CD8-positive, alpha-beta memory T cell (primary cell): ENCODE measurements at regions not wholly inside any gene's neighbourhood (a gene's known extent, or its start where the extent isn't known, plus 50 kb on each side); places are given as distances from the start of the nearest gene placed in this dataset.

Experiments
- CTCF ChIA-PET: fragments of 350-600 bp; sonication (Branson Sonifier 250); formaldehyde crosslinking; loops from one replicate; lab custom pipeline; 2021; ENCODE audit warnings: antibody characterized with exemption; lab: Charles Lee
- POLR2A ChIA-PET: fragments of 350-600 bp; sonication (Branson Sonifier 250); formaldehyde crosslinking; loops from one replicate; lab custom pipeline; 2021; ENCODE audit warnings: antibody characterized with exemption; lab: Charles Lee
- DNase-seq, 5 donors: peaks; one replicate each; pipeline versions ENCODE4 v3.0.0 to v3.0.0-alpha.2; 2020 to 2022; ENCODE audit warnings: mixed read lengths in 1 of 5
- H3K27ac ChIP-seq: one replicate; pipeline ENCODE4 v1.7.0; 2013; ENCODE audit warnings: low read depth, mild to moderate bottlenecking, low read length, moderate library complexity
- H3K27me3 ChIP-seq: 2 replicates; pipeline ENCODE4 v1.7.0; 2013; ENCODE audit warnings: low read length, mild to moderate bottlenecking; ENCODE audit not compliant: insufficient read depth, poor library complexity, severe bottlenecking
- H3K36me3 ChIP-seq: 2 replicates; pipeline ENCODE4 v1.7.0; 2013; ENCODE audit warnings: mild to moderate bottlenecking, low read length, moderate library complexity; ENCODE audit not compliant: insufficient read depth
- H3K4me1 ChIP-seq: 2 replicates; pipeline ENCODE4 v1.7.0; 2013; ENCODE audit warnings: mild to moderate bottlenecking, low read length, moderate library complexity; ENCODE audit not compliant: insufficient read depth
- H3K4me3 ChIP-seq: 2 replicates; pipeline ENCODE4 v1.7.0; 2013; ENCODE audit warnings: mild to moderate bottlenecking, low read length
- H3K9me3 ChIP-seq: 2 replicates; pipeline ENCODE4 v1.7.0; 2013; ENCODE audit warnings: mild to moderate bottlenecking, low read length
- H3K27ac Mint-ChIP-seq, 8 donors: one replicate each; pipeline ENCODE4 v1.8.0; 2020 to 2021; ENCODE audit warnings: mixed read lengths in 8 of 8, mild to moderate bottlenecking in 6 of 8, inconsistent platforms in 3 of 8, moderate library complexity in 3 of 8
- H3K27me3 Mint-ChIP-seq, 2 donors: one replicate each; pipeline ENCODE4 v1.8.0; 2020 to 2021; ENCODE audit warnings: mixed read lengths in 2 of 2, mild to moderate bottlenecking in 1 of 2, moderate library complexity in 1 of 2
- H3K36me3 Mint-ChIP-seq, 3 donors: one replicate each; pipeline ENCODE4 v1.8.0; 2020 to 2021; ENCODE audit warnings: mixed read lengths in 3 of 3, inconsistent platforms in 1 of 3, mild to moderate bottlenecking in 1 of 3
- H3K4me1 Mint-ChIP-seq, 3 donors: one replicate each; pipeline ENCODE4 v1.8.0; 2020 to 2021; ENCODE audit warnings: mixed read lengths in 3 of 3, inconsistent platforms in 1 of 3, mild to moderate bottlenecking in 1 of 3
- H3K4me3 Mint-ChIP-seq, 7 donors: one replicate each; pipeline ENCODE4 v1.8.0; 2020 to 2021; ENCODE audit warnings: mixed read lengths in 7 of 7, mild to moderate bottlenecking in 6 of 7, moderate library complexity in 4 of 7, inconsistent platforms in 2 of 7
- H3K9me3 Mint-ChIP-seq, 5 donors: one replicate each; pipeline ENCODE4 v1.8.0; 2020 to 2022; ENCODE audit warnings: mixed read lengths in 5 of 5, mild to moderate bottlenecking in 3 of 5, moderate library complexity in 2 of 5, inconsistent platforms in 1 of 5

DNA sequence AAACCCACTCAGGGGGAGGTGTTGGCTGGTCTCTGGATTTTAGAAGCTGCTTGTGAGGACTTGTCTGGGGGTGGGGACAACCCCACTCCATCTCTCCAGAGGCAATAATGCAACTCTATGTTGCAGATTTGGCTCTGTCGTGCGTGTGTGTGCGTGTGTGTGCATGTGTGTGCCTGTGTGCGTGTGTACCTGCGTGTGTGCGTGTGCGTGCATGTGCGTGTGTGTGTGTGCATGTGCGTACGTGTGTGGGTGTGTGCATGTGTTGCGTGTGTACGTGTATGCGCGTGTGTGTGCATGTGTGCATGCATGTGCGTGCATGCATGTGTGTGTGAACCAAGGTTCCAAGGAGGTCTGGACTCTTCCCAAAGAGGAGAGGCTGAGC is 120.4 kb upstream of the LHX1 start:
- Histone ChIP-seq H3K4me3 (no peak overlapping the region), H3K36me3 (no peaks in the 10 kb centered on the region), H3K9me3 (no peaks in the 10 kb centered on the region), H3K27ac (no peak overlapping the region), H3K27me3 (peaks cover 16% of the 10 kb centered on the region), H3K4me1 (no peaks in the 10 kb centered on the region)
- DNase-seq, result no peak
- Mint-ChIP-seq H3K27ac (no peak overlapping the region), H3K4me1 (no peaks in the 10 kb centered on the region), H3K36me3 (no peaks in the 10 kb centered on the region), H3K9me3 (no peaks in the 10 kb centered on the region), H3K27me3 (peaks cover 43 to 72% of the 10 kb centered on the region in 2 donors), H3K4me3 (no peak overlapping the region)
- ChIA-PET CTCF (no interaction called here), POLR2A (no interaction called here)

DNA sequence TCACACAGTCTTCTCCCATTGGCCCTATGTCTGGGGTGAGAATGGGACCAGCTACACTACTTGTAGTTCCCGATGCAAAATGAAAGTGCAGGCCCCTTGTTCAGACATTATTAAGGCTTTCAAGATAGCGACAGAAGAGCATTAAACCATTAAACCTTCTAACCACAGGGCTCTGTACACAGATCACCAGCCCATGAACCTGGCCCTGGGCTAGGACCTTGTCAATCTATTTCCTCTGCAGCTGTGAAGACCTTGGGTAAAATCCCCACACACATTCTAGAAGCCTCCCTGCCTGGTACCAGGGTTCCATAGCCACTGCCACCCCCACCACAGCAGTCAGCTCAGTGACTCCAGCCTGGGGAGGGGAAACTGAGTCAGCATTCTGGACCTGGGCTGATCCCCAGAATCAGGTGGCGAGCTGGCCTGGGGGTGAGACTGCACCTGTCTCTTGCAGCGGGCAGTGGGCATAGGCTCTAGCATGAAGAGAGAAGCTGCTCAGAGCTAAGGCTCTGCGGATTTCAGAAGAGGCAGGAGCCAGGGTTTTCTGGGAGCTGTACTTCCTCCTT is 119.7 kb upstream of the LHX1 start:
- Mint-ChIP-seq H3K9me3 (no peaks in the 10 kb centered on the region), H3K27me3 (peaks cover 47 to 70% of the 10 kb centered on the region in 2 donors), H3K27ac (no peak overlapping the region), H3K4me1 (no peaks in the 10 kb centered on the region), H3K4me3 (no peak overlapping the region), H3K36me3 (no peaks in the 10 kb centered on the region)
- ChIA-PET POLR2A (no interaction called here), CTCF (no interaction called here)
- Histone ChIP-seq H3K27ac (no peak overlapping the region), H3K27me3 (peaks cover 16% of the 10 kb centered on the region), H3K4me3 (no peak overlapping the region), H3K36me3 (no peaks in the 10 kb centered on the region), H3K4me1 (no peaks in the 10 kb centered on the region), H3K9me3 (no peaks in the 10 kb centered on the region)
- DNase-seq, result no peak

DNA sequence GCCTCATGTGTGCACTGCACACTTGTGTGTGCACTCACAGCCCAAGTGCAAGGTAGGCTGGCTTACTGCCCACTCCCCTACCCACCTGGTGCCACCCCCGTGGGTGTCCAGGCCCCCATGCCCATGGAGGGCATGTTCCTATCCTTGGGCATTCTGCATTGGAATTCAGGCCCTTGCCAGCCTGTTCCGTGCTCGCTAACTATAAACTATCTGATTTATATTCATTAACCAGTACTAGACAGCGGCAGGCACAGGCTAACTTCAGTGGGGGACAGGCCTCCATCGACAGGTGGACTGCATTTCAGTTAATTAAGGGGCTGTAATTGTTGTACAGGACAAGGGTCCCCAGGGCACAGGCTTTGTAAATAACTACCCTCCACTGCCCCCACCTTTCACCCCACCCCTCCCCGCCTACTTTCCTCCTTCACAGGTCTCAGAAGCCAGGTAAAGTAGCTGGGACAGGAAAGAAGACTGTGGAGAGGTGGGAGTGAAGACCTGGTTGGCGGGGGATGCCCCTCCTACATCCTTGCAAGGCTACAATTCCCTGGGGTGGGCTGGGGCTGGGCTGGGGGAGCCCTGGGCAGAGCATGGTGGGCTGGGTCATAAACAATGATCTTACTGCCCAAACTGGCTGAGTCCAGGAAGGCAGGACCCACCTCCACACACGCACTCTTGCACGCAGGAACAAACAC is 119.0 kb upstream of the LHX1 start:
- H3K27me3 Mint-ChIP-seq, result peaks cover 42 to 73% of the 10 kb centered on the region in 2 donors
- no peaks in the 10 kb centered on the region for H3K9me3 ChIP-seq
- H3K4me3 ChIP-seq, result no peak overlapping the region
- H3K36me3 ChIP-seq, result no peaks in the 10 kb centered on the region
- H3K27me3 ChIP-seq, result peaks cover 13% of the 10 kb centered on the region
- CTCF ChIA-PET, result no interaction called here
- no peak overlapping the region for H3K27ac Mint-ChIP-seq
- no peak overlapping the region for H3K27ac ChIP-seq
- no peak overlapping the region for H3K4me3 Mint-ChIP-seq
- H3K9me3 Mint-ChIP-seq, result no peaks in the 10 kb centered on the region
- no peaks in the 10 kb centered on the region for H3K36me3 Mint-ChIP-seq
- H3K4me1 Mint-ChIP-seq, result no peaks in the 10 kb centered on the region
- no peaks in the 10 kb centered on the region for H3K4me1 ChIP-seq
- POLR2A ChIA-PET, result no interaction called here
- DNase-seq, result no peak

DNA sequence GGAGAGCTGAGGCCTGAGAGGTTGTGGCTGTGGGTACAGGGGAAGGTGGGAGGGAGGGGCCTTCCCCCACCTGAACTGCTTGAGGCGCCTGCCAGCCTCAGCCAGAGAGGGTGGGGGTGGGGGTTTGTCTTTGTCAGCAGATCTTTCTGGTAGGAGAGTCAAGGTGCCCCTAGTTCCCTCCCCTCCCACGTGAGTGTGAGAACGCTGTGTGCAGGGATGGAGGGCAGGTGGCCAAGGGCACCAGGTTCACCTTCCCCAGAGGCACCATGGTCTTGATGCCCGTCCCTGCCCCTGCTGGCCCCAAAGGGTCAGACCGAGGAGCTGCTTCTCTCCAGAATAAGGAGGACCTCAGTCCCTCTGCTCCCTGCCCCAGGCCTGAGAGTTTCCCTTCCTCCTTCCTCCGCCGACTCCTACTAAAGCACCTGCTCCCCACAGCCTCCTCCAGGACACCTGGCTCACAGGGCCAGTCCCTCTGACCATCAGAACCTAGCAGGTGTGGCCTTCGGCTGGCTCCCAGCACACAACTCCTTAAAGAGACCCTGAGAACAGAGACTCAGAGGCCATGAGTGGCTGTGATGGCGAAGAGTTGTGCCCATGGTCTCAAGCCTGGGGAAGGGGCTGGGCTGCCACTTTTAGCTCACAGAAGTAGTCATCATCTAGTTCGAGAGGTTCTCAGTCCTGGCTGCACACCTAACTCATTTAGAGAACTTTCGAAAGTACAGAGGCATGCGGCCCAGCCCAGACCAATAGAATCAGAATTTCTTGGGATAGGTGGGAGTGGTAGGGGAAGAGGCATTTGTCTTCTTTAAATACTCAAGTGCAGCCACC is 113.2 kb upstream of the LHX1 start:
- DNase-seq, result no peak
- POLR2A ChIA-PET, result no interaction called here
- no peak overlapping the region for H3K27ac ChIP-seq
- H3K27ac Mint-ChIP-seq, result no peak overlapping the region
- no peak overlapping the region for H3K4me3 Mint-ChIP-seq
- no peaks in the 10 kb centered on the region for H3K36me3 Mint-ChIP-seq
- H3K9me3 Mint-ChIP-seq, result no peaks in the 10 kb centered on the region
- no peaks in the 10 kb centered on the region for H3K9me3 ChIP-seq
- H3K4me1 Mint-ChIP-seq, result no peaks in the 10 kb centered on the region
- H3K4me1 ChIP-seq, result no peaks in the 10 kb centered on the region
- peaks cover 12% of the 10 kb centered on the region for H3K27me3 ChIP-seq
- CTCF ChIA-PET, result no interaction called here
- H3K36me3 ChIP-seq, result no peaks in the 10 kb centered on the region
- peaks cover 33 to 72% of the 10 kb centered on the region in 2 donors for H3K27me3 Mint-ChIP-seq
- H3K4me3 ChIP-seq, result no peak overlapping the region

GRCh38 chr17:36824678-36825101 is 112.6 kb upstream of the LHX1 start:
- H3K27ac ChIP-seq, result no peak overlapping the region
- POLR2A ChIA-PET, result no interaction called here
- H3K4me3 ChIP-seq, result no peak overlapping the region
- H3K9me3 ChIP-seq, result no peaks in the 10 kb centered on the region
- peaks cover 12% of the 10 kb centered on the region for H3K27me3 ChIP-seq
- Mint-ChIP-seq H3K27me3 (peaks cover 29 to 68% of the 10 kb centered on the region in 2 donors), H3K4me3 (no peak overlapping the region), H3K36me3 (no peaks in the 10 kb centered on the region), H3K9me3 (no peaks in the 10 kb centered on the region), H3K27ac (peak overlapping the region in 1 of 8 donors; percentile 11), H3K4me1 (no peaks in the 10 kb centered on the region)
- H3K36me3 ChIP-seq, result no peaks in the 10 kb centered on the region
- no peaks in the 10 kb centered on the region for H3K4me1 ChIP-seq
- CTCF ChIA-PET, result no interaction called here
- DNase-seq, result no peak

- no peak overlapping the region for H3K4me3 Mint-ChIP-seq
- CTCF ChIA-PET, result no interaction called here
Observed at GRCh38 chr17:36825113-36825512, 112.2 kb upstream of the LHX1 start.

DNA sequence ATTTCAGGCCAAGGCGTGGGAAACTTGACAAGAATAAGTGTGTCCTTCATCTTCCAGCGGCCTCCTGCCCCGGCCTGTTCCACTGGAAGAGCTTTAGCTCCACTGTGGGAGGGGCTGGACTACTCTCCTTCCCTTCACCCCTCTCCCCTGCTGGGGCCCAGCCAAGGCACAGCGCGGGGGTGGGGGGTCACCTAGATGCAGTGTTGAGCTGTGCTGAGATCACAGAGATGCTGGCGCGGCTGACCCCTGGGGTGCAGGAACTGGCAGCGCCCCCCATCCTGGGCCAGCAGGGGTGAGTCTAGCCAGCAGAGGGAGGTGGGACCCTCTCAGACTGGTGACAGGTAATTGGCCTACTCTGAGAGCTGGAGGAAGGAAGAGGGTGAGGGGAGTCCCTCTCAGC is 111.8 kb upstream of the LHX1 start:
- Histone ChIP-seq H3K27ac (no peak overlapping the region), H3K9me3 (no peaks in the 10 kb centered on the region), H3K4me3 (no peak overlapping the region), H3K27me3 (peaks cover 12% of the 10 kb centered on the region), H3K36me3 (no peaks in the 10 kb centered on the region), H3K4me1 (no peaks in the 10 kb centered on the region)
- ChIA-PET CTCF (no interaction called here), POLR2A (no interaction called here)
- no peaks in the 10 kb centered on the region for H3K9me3 Mint-ChIP-seq
- DNase-seq, result no peak
- no peaks in the 10 kb centered on the region for H3K4me1 Mint-ChIP-seq
- peaks cover 27 to 65% of the 10 kb centered on the region in 2 donors for H3K27me3 Mint-ChIP-seq
- H3K36me3 Mint-ChIP-seq, result no peaks in the 10 kb centered on the region
- no peak overlapping the region for H3K4me3 Mint-ChIP-seq
- H3K27ac Mint-ChIP-seq, result no peak overlapping the region

More at GRCh38 chr17:36825113-36825512, 112.2 kb upstream of the LHX1 start:
- Mint-ChIP-seq H3K36me3 (no peaks in the 10 kb centered on the region), H3K27ac (peak overlapping the region in 1 of 8 donors; percentile 11), H3K4me1 (no peaks in the 10 kb centered on the region), H3K9me3 (no peaks in the 10 kb centered on the region), H3K27me3 (peaks cover 27 to 65% of the 10 kb centered on the region in 2 donors)
- Histone ChIP-seq H3K27ac (no peak overlapping the region), H3K9me3 (no peaks in the 10 kb centered on the region), H3K36me3 (no peaks in the 10 kb centered on the region), H3K27me3 (peaks cover 12% of the 10 kb centered on the region), H3K4me1 (no peaks in the 10 kb centered on the region), H3K4me3 (no peak overlapping the region)
- no peak for DNase-seq
- POLR2A ChIA-PET, result no interaction called here

DNA sequence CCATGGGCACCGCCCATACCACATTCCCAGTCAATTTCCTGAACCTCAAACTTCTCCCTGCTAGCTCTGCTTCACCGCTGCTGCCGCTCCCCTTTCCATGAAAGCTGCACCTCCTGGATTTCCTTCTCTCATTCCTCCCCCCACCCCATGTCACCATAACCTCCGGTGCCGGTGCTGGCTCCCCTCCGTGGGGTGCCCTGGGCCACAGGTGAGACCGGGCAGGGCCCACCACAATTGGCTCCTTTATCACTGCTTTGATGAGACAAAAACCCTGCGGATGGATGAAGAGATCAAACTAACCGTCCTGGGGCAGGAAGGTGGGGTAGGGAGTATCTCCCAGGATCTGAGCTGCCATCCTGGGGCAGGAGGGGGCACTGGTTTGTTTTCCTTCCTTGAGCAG is 111.3 kb upstream of the LHX1 start:
- Mint-ChIP-seq H3K27me3 (peaks cover 29 to 64% of the 10 kb centered on the region in 2 donors), H3K27ac (no peak overlapping the region), H3K4me3 (no peak overlapping the region), H3K36me3 (no peaks in the 10 kb centered on the region), H3K9me3 (no peaks in the 10 kb centered on the region), H3K4me1 (no peaks in the 10 kb centered on the region)
- Histone ChIP-seq H3K36me3 (no peaks in the 10 kb centered on the region), H3K4me1 (no peaks in the 10 kb centered on the region), H3K27ac (no peak overlapping the region), H3K9me3 (no peaks in the 10 kb centered on the region), H3K4me3 (no peak overlapping the region), H3K27me3 (peaks cover 9% of the 10 kb centered on the region)
- ChIA-PET POLR2A (no interaction called here), CTCF (no interaction called here)
- DNase-seq, result no peak
